IMR-90 (cell line): ENCODE measurements at regions not wholly inside any gene's neighbourhood (a gene's known extent, or its start where the extent isn't known, plus 50 kb on each side); places are given as distances from the start of the nearest gene placed in this dataset.

Experiments used
- ATAC-seq: fragments of 200-7000 bp; cut with Tn5 transposase; 2 replicates; pipeline ENCODE4 v1.9.1; 2020; ENCODE audit warnings: low read depth, mild to moderate bottlenecking, moderate library complexity
- BruUV-seq: library from RNA; stranded (reverse); fragments of 400-500 nt; replicated peaks from 2 replicates; lab custom pipeline; 2021; lab: Mats Ljungman, UMichigan
- CTCF ChIA-PET: fragments of 300-600 bp; formaldehyde crosslinking; extraction: SDS; loops from one replicate; lab custom pipeline; 2021; ENCODE audit warnings: antibody characterized with exemption; lab: Yijun Ruan, JAX
- POLR2A ChIA-PET: fragments of 300-600 bp; sonication (Branson Sonifier 250); formaldehyde crosslinking; loops from one replicate; lab custom pipeline; 2022; ENCODE audit warnings: antibody characterized with exemption; ENCODE audit not compliant: unreplicated experiment; lab: Charles Lee
- DNase-seq: peaks from one replicate; pipeline ENCODE4 v3.0.0; 2013
- H2AFZ ChIP-seq: replicated peaks from 2 replicates; pipeline ENCODE3; 2013; ENCODE audit warnings: low read length, mild to moderate bottlenecking; ENCODE audit not compliant: poor library complexity
- H2AK5ac ChIP-seq: 2 replicates; pipeline ENCODE4 v1.6.1; 2013; ENCODE audit warnings: low read depth, low read length, inconsistent platforms
- H2AK9ac ChIP-seq: replicated peaks from 2 replicates; pipeline ENCODE3; 2013; ENCODE audit warnings: mild to moderate bottlenecking, low read depth, low read length, moderate library complexity; ENCODE audit not compliant: poor library complexity
- H2BK120ac ChIP-seq: 2 replicates; pipeline ENCODE4 v1.6.1; 2013; ENCODE audit warnings: low read depth, low read length, inconsistent platforms
- H2BK15ac ChIP-seq: 3 replicates; pipeline ENCODE4 v1.6.1; 2013; ENCODE audit warnings: low read depth, low read length, inconsistent platforms
- H2BK20ac ChIP-seq: 2 replicates; pipeline ENCODE4 v1.6.1; 2013; ENCODE audit warnings: low read depth, mild to moderate bottlenecking, inconsistent platforms, low read length, moderate library complexity
- H2BK5ac ChIP-seq: 2 replicates; pipeline ENCODE4 v1.6.1; 2013; ENCODE audit warnings: mild to moderate bottlenecking, low read depth, low read length, inconsistent platforms; ENCODE audit not compliant: poor library complexity, severe bottlenecking
- H3K14ac ChIP-seq: replicated peaks from 2 replicates; pipeline ENCODE4 v1.6.1; 2013; ENCODE audit warnings: low read depth, low read length, inconsistent platforms
- H3K18ac ChIP-seq: 2 replicates; pipeline ENCODE4 v1.6.1; 2013; ENCODE audit warnings: low read depth, low read length, control low read depth
- H3K23ac ChIP-seq: 2 replicates; pipeline ENCODE4 v1.6.1; 2013; ENCODE audit warnings: low read depth, low read length, inconsistent platforms
- H3K27ac ChIP-seq: 2 replicates; pipeline ENCODE4 v1.5.1; 2013; ENCODE audit warnings: mild to moderate bottlenecking, control low read depth, low read length; ENCODE audit not compliant: insufficient read depth
- H3K27me3 ChIP-seq: 2 replicates; pipeline ENCODE4 v1.6.1; 2013; ENCODE audit warnings: low read length; ENCODE audit not compliant: control insufficient read depth, insufficient read depth
- H3K36me3 ChIP-seq: 2 replicates; pipeline ENCODE4 v1.6.1; 2013; ENCODE audit warnings: low read length, mixed read lengths; ENCODE audit not compliant: control insufficient read depth, insufficient read depth
- H3K4ac ChIP-seq: 2 replicates; pipeline ENCODE4 v1.6.1; 2013; ENCODE audit warnings: low read depth, low read length, inconsistent platforms
- H3K4me1 ChIP-seq: 2 replicates; pipeline ENCODE4 v1.6.1; 2013; ENCODE audit warnings: low read length, mixed read lengths; ENCODE audit not compliant: control insufficient read depth, insufficient read depth
- H3K4me2 ChIP-seq: 2 replicates; pipeline ENCODE4 v1.6.1; 2013; ENCODE audit warnings: low read depth, mild to moderate bottlenecking, control low read depth, low read length, moderate library complexity
- H3K4me3 ChIP-seq: 2 replicates; pipeline ENCODE4 v1.5.1; 2013; ENCODE audit warnings: low read depth, mild to moderate bottlenecking, control low read depth, low read length, moderate library complexity; ENCODE audit not compliant: insufficient read depth
- H3K56ac ChIP-seq: 2 replicates; pipeline ENCODE4 v1.6.1; 2013; ENCODE audit warnings: low read length, inconsistent platforms; ENCODE audit not compliant: insufficient read depth; ENCODE audit errors: extremely low read depth
- H3K79me1 ChIP-seq, 2 experiments: 2 replicates each; pipeline ENCODE4 v1.6.1; 2013; ENCODE audit warnings: low read length in 2 of 2, inconsistent platforms in 1 of 2, low read depth in 1 of 2
- H3K9ac ChIP-seq: 2 replicates; pipeline ENCODE4 v1.6.1; 2013; ENCODE audit warnings: low read depth, low read length, control low read depth
- H3K9me1 ChIP-seq: 2 replicates; pipeline ENCODE4 v1.6.1; 2013; ENCODE audit warnings: low read length, inconsistent platforms; ENCODE audit not compliant: insufficient read depth
- H3K9me3 ChIP-seq: 2 replicates; pipeline ENCODE4 v1.6.1; 2013; ENCODE audit warnings: low read length; ENCODE audit not compliant: control insufficient read depth, insufficient read depth
- H4K20me1 ChIP-seq: 2 replicates; pipeline ENCODE4 v1.6.1; 2013; ENCODE audit warnings: low read length, inconsistent platforms; ENCODE audit not compliant: insufficient read depth
- H4K5ac ChIP-seq: 2 replicates; pipeline ENCODE4 v1.6.1; 2013; ENCODE audit warnings: mild to moderate bottlenecking, low read depth, low read length, control low read depth
- H4K8ac ChIP-seq, 2 experiments: 2 replicates each; pipeline ENCODE4 v1.6.1; 2013; ENCODE audit warnings: low read depth in 2 of 2, low read length in 2 of 2, control low read depth in 1 of 2, inconsistent platforms in 1 of 2
- H4K91ac ChIP-seq: 2 replicates; pipeline ENCODE4 v1.6.1; 2013; ENCODE audit warnings: low read depth, low read length, inconsistent platforms; ENCODE audit not compliant: insufficient read depth
- BHLHE40 ChIP-seq: fragments of 150-350 bp; IDR thresholded peaks from 2 replicates; pipeline ENCODE4 v1.6.1; 2016; ENCODE audit warnings: mild to moderate bottlenecking, low read depth, low read length
- CEBPB ChIP-seq: IDR thresholded peaks from 2 replicates; pipeline ENCODE4 v1.6.1; 2012; ENCODE audit warnings: low read depth, low read length, improper control_type of control experiment
- CHD1 ChIP-seq: IDR thresholded peaks from 2 replicates; pipeline ENCODE4 v1.6.1; 2012; ENCODE audit warnings: low read depth, low read length, improper control_type of control experiment
- FOS ChIP-seq: fragments of 150-350 bp; IDR thresholded peaks from 2 replicates; pipeline ENCODE4 v1.6.1; 2016; ENCODE audit warnings: low read depth, low read length
- MAFK ChIP-seq: IDR thresholded peaks from 2 replicates; pipeline ENCODE4 v1.6.1; 2012; ENCODE audit warnings: low read depth, low read length, improper control_type of control experiment
- MAZ ChIP-seq: IDR thresholded peaks from 2 replicates; pipeline ENCODE4 v1.6.1; 2012; ENCODE audit warnings: low read depth, mild to moderate bottlenecking, low read length, improper control_type of control experiment, moderate library complexity, borderline replicate concordance
- MXI1 ChIP-seq: IDR thresholded peaks from 2 replicates; pipeline ENCODE4 v1.6.1; 2012; ENCODE audit warnings: low read depth, mild to moderate bottlenecking, low read length, moderate library complexity, borderline replicate concordance
- NFE2L2 ChIP-seq: fragments of 150-350 bp; IDR thresholded peaks from 2 replicates; pipeline ENCODE4 v1.6.1; 2016; ENCODE audit warnings: low read depth, mild to moderate bottlenecking, low read length
- POLR2A ChIP-seq: IDR thresholded peaks from 2 replicates; pipeline ENCODE4 v1.6.1; 2012; ENCODE audit warnings: mild to moderate bottlenecking, low read depth, low read length
- RAD21 ChIP-seq: IDR thresholded peaks from 2 replicates; pipeline ENCODE4 v1.6.1; 2012; ENCODE audit warnings: low read length, improper control_type of control experiment
- RCOR1 ChIP-seq: IDR thresholded peaks from 2 replicates; pipeline ENCODE4 v1.6.1; 2012; ENCODE audit warnings: mild to moderate bottlenecking, low read length, improper control_type of control experiment; ENCODE audit not compliant: insufficient replicate concordance
- RFX5 ChIP-seq: IDR thresholded peaks from 2 replicates; pipeline ENCODE4 v1.8.0; 2012; ENCODE audit warnings: low read depth, mild to moderate bottlenecking, low read length, moderate library complexity
- SMC3 ChIP-seq: fragments of 150-350 bp; IDR thresholded peaks from 2 replicates; pipeline ENCODE4 v1.6.1; 2016; ENCODE audit warnings: low read depth, mild to moderate bottlenecking, antibody characterized with exemption, low read length, moderate library complexity
- USF2 ChIP-seq: fragments of 150-350 bp; IDR thresholded peaks from 2 replicates; pipeline ENCODE4 v1.6.1; 2017; ENCODE audit warnings: mild to moderate bottlenecking, antibody characterized with exemption, low read length, low read depth
- WGBS, 2 experiments: methylation state at CpG; one replicate each; pipeline versions ENCODE4 v1.1.5 to v1.1.7; 2013; ENCODE audit warnings: missing lambda C conversion rate in 2 of 2; ENCODE audit not compliant: insufficient read length in 1 of 2; ENCODE audit errors: extremely low coverage in 2 of 2; 5-methylcytosine and 5-hydroxymethylcytosine counted together
- dilution Hi-C: fragments of 300-500 bp; cut with HindIII; formaldehyde crosslinking; loops from one replicate; pipeline ENCODE4 v1.14.3; 2018; ENCODE audit warnings: low sequenced_read_pairs; ENCODE audit not compliant: unreplicated experiment
- in situ Hi-C: fragments of 300-500 bp; cut with MboI; formaldehyde crosslinking; loops from 3 replicates; pipeline ENCODE4 v1.14.3; 2019; ENCODE audit warnings: low sequenced_read_pairs, inconsistent platforms, mixed read lengths
- intact Hi-C: fragments of 100-400 bp; cut with micrococcal nuclease; formaldehyde crosslinking; loops from 2 replicates; pipeline ENCODE4 v1.10.0; 2022
- TF ChIP-seq, protein P1 (sequence below): fragments of 150-350 bp; IDR thresholded peaks from 2 replicates; pipeline ENCODE4 v1.6.1; 2016; ENCODE audit warnings: low read depth, mild to moderate bottlenecking, low read length, moderate library complexity, borderline replicate concordance
- TF ChIP-seq, protein P2 (sequence below): conservative IDR thresholded peaks from 2 replicates; pipeline ENCODE4 v1.5.1; 2012; ENCODE audit warnings: mild to moderate bottlenecking, low read depth, low read length, improper control_type of control experiment

GRCh38 chr2:199684832-199685231 is 166.2 kb downstream of the FTCDNL1 start:
- no peaks in the 10 kb centered on the region for H3K4me1 ChIP-seq
- H4K91ac ChIP-seq = no peak overlapping the region
- H3K9me1 ChIP-seq = no peaks in the 10 kb centered on the region
- H2BK15ac ChIP-seq = no peak overlapping the region
- H3K27me3 ChIP-seq = no peaks in the 10 kb centered on the region
- no TSS peak for BruUV-seq
- dilution Hi-C loops = no loop called here
- H3K27ac ChIP-seq = no peak overlapping the region
- no peak overlapping the region for H2BK20ac ChIP-seq
- no peaks in the 10 kb centered on the region for H4K20me1 ChIP-seq
- no peak overlapping the region for H2BK120ac ChIP-seq
- in situ Hi-C loops = no loop called here
- WGBS, 2 experiments = no CpG with 5 or more reads among the region's 2 CpGs
- no peak overlapping the region for H2BK5ac ChIP-seq
- H2AK5ac ChIP-seq = no peak overlapping the region
- TF ChIP-seq CHD1 (no peak), FOS (no peak), CEBPB (no peak), MAFK (no peak), SMC3 (no peak), RCOR1 (no peak), POLR2A (no peak), MAZ (no peak), RFX5 (no peak), BHLHE40 (no peak), USF2 (no peak), MXI1 (no peak), RAD21 (no peak), NFE2L2 (no peak)
- TF ChIP-seq, protein P1, sequence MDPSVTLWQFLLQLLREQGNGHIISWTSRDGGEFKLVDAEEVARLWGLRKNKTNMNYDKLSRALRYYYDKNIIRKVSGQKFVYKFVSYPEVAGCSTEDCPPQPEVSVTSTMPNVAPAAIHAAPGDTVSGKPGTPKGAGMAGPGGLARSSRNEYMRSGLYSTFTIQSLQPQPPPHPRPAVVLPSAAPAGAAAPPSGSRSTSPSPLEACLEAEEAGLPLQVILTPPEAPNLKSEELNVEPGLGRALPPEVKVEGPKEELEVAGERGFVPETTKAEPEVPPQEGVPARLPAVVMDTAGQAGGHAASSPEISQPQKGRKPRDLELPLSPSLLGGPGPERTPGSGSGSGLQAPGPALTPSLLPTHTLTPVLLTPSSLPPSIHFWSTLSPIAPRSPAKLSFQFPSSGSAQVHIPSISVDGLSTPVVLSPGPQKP = no peak
- TF ChIP-seq, protein P2, sequence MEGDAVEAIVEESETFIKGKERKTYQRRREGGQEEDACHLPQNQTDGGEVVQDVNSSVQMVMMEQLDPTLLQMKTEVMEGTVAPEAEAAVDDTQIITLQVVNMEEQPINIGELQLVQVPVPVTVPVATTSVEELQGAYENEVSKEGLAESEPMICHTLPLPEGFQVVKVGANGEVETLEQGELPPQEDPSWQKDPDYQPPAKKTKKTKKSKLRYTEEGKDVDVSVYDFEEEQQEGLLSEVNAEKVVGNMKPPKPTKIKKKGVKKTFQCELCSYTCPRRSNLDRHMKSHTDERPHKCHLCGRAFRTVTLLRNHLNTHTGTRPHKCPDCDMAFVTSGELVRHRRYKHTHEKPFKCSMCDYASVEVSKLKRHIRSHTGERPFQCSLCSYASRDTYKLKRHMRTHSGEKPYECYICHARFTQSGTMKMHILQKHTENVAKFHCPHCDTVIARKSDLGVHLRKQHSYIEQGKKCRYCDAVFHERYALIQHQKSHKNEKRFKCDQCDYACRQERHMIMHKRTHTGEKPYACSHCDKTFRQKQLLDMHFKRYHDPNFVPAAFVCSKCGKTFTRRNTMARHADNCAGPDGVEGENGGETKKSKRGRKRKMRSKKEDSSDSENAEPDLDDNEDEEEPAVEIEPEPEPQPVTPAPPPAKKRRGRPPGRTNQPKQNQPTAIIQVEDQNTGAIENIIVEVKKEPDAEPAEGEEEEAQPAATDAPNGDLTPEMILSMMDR = no peak
- H3K23ac ChIP-seq = no peak overlapping the region
- ChIA-PET CTCF (no interaction called here), POLR2A (no interaction called here)
- no peak overlapping the region for H4K5ac ChIP-seq
- DNase-seq = no peak
- no peak overlapping the region for H3K14ac ChIP-seq
- ATAC-seq = no peak
- H2AFZ ChIP-seq = no peak overlapping the region
- no peaks in the 10 kb centered on the region for H3K36me3 ChIP-seq
- intact Hi-C loops = no loop called here
- no peak overlapping the region for H3K56ac ChIP-seq
- H3K18ac ChIP-seq = no peak overlapping the region
- no peak overlapping the region for H3K4me3 ChIP-seq
- no peak overlapping the region for H2AK9ac ChIP-seq
- H3K79me1 ChIP-seq = no peaks in the 10 kb centered on the region
- H4K8ac ChIP-seq = no peak overlapping the region
- H3K9me3 ChIP-seq = no peaks in the 10 kb centered on the region
- no peak overlapping the region for H3K4ac ChIP-seq
- H3K9ac ChIP-seq = no peak overlapping the region
- H3K4me2 ChIP-seq = no peak overlapping the region
